PFSK-1 (cell line): ENCODE measurements at regions not wholly inside any gene's neighbourhood (a gene's known extent, or its start where the extent isn't known, plus 50 kb on each side); places are given as distances from the start of the nearest gene placed in this dataset.

Source experiments
- POLR2AphosphoS5 ChIP-seq: IDR thresholded peaks from 2 replicates; pipeline ENCODE4 v1.6.1; 2012; ENCODE audit warnings: low read depth, mild to moderate bottlenecking, control low read depth, low read length, moderate library complexity
- REST ChIP-seq, 2 experiments: IDR thresholded peaks; 2 replicates each; pipeline versions ENCODE4 v1.6.1 to v1.8.0; 2011 to 2012; ENCODE audit warnings: low read depth in 2 of 2, low read length in 2 of 2, control low read depth in 1 of 2, inconsistent platforms in 1 of 2, mild to moderate bottlenecking in 1 of 2, moderate library complexity in 1 of 2; ENCODE audit not compliant: insufficient read depth in 1 of 2

DNA sequence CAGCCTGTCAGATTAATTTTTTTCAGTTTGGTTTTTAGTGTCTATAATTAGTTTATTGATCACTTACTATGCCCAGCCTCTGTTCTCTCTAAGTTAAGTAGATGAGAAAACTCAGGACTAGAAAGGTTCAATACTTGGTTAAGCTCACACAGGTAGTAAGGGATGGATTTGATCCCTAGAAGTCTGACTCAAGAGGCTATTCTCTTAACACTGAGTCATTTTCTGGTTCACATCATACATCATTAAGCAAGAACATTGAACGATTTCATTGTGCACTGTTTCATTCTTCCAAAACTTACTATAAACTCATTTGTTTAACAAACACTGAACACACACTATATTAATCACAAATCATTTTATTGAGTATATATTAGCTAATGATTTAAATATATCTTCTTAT, 54.1 kb upstream of the SLC38A11 start:
- TF ChIP-seq POLR2AphosphoS5 (no peak), REST (IDR thresholded peaks at IDR 0.05; ENCODE audit: insufficient read depth in 1 of 2, low read depth in 2 of 2, low read length in 2 of 2) (no peak)
